SK-N-SH (cell line): ENCODE measurements at regions not wholly inside any gene's neighbourhood (a gene's known extent, or its start where the extent isn't known, plus 50 kb on each side); places are given as distances from the start of the nearest gene placed in this dataset.

ENCODE experiments used
- CTCF ChIA-PET: fragments of 300-600, 350-600 bp; formaldehyde crosslinking; extraction: SDS; loops from one replicate; lab custom pipeline; 2021; lab: Yijun Ruan, JAX
- POLR2A ChIA-PET: fragments of 350-600 bp; sonication (Branson Sonifier 250); formaldehyde crosslinking; extraction: SDS; loops from one replicate; lab custom pipeline; 2020; ENCODE audit warnings: antibody characterized with exemption, inconsistent platforms; lab: Yijun Ruan, JAX
- DNase-seq: peaks from one replicate; pipeline ENCODE4 v3.0.0; 2012
- H2AFZ ChIP-seq: fragments of 200-600 bp; sonication (generic); 2 replicates; pipeline ENCODE4 v1.8.1; 2016; ENCODE audit warnings: antibody characterized with exemption, mild to moderate bottlenecking, low read depth
- H3F3A ChIP-seq: fragments of 200-600 bp; sonication (generic); replicated peaks from 2 replicates; pipeline ENCODE3; 2016; ENCODE audit warnings: antibody characterized with exemption, mild to moderate bottlenecking; ENCODE audit not compliant: insufficient read depth
- H3K27ac ChIP-seq, 2 experiments: fragments of 200-500 bp in 1 of 2; fragments of 200-600 bp in 1 of 2; sonication (Bioruptor generic) in 1 of 2; sonication (generic), shearing (Covaris generic) in 1 of 2; 2 replicates each; pipeline versions ENCODE4 v1.5.1 to v1.6.1; 2014 to 2016; ENCODE audit warnings: low read depth in 2 of 2, inconsistent platforms in 1 of 2, low read length in 1 of 2, mild to moderate bottlenecking in 1 of 2, mixed read lengths in 1 of 2
- H3K27me3 ChIP-seq: fragments of 200-600 bp; sonication (generic), shearing (Covaris generic); 2 replicates; pipeline ENCODE4 v1.6.1; 2016; ENCODE audit warnings: mixed run types; ENCODE audit not compliant: insufficient read depth
- H3K36me3 ChIP-seq, 2 experiments: fragments of 200-500 bp in 1 of 2; fragments of 200-600 bp in 1 of 2; sonication (Bioruptor generic) in 1 of 2; sonication (generic) in 1 of 2; replicated peaks in 1 of 2; 2 replicates each; pipeline versions ENCODE3 to v1.5.1; 2014 to 2016; ENCODE audit warnings: low read length in 1 of 2, mild to moderate bottlenecking in 1 of 2; ENCODE audit not compliant: insufficient read depth in 2 of 2, control insufficient read depth in 1 of 2
- H3K4me1 ChIP-seq, 2 experiments: fragments of 200-500 bp in 1 of 2; fragments of 200-600 bp in 1 of 2; sonication (Bioruptor generic) in 1 of 2; sonication (generic), shearing (Covaris generic) in 1 of 2; 2 replicates each; pipeline versions ENCODE4 v1.5.1 to v1.6.1; 2014 to 2016; ENCODE audit warnings: low read depth in 1 of 2, low read length in 1 of 2, mixed run types in 1 of 2; ENCODE audit not compliant: insufficient read depth in 2 of 2, control insufficient read depth in 1 of 2
- H3K4me2 ChIP-seq: fragments of 200-600 bp; sonication (generic), shearing (Covaris generic); 2 replicates; pipeline ENCODE4 v1.6.1; 2017; ENCODE audit warnings: mixed run types
- H3K4me3 ChIP-seq, 2 experiments: fragments of 200-500 bp in 1 of 2; fragments of 200-600 bp in 1 of 2; sonication (Bioruptor generic) in 1 of 2; sonication (generic), shearing (Covaris generic) in 1 of 2; 2 replicates each; pipeline versions ENCODE4 v1.5.1 to v1.8.1; 2014 to 2016; ENCODE audit warnings: low read depth in 2 of 2, inconsistent platforms in 1 of 2, low read length in 1 of 2, mild to moderate bottlenecking in 1 of 2, mixed read lengths in 1 of 2, moderate library complexity in 1 of 2
- H3K79me2 ChIP-seq: fragments of 200-600 bp; sonication (generic); 2 replicates; pipeline ENCODE4 v1.8.1; 2017; ENCODE audit warnings: mild to moderate bottlenecking; ENCODE audit not compliant: insufficient read depth
- H3K9ac ChIP-seq: fragments of 200-600 bp; sonication (generic); 2 replicates; pipeline ENCODE4 v1.6.1; 2017; ENCODE audit warnings: mixed run types
- H3K9me2 ChIP-seq: fragments of 200-600 bp; sonication (generic); 2 replicates; pipeline ENCODE4 v1.6.1; 2017; ENCODE audit warnings: mixed run types
- H3K9me3 ChIP-seq: fragments of 200-600 bp; sonication (generic); 2 replicates; pipeline ENCODE4 v1.6.1; 2017; ENCODE audit warnings: mixed run types, mild to moderate bottlenecking, moderate library complexity
- H4K20me1 ChIP-seq: fragments of 200-600 bp; sonication (generic); 2 replicates; pipeline ENCODE4 v1.6.1; 2017; ENCODE audit warnings: mild to moderate bottlenecking, mixed run types; ENCODE audit not compliant: insufficient read depth
- CHD2 ChIP-seq: fragments of 150-350 bp; IDR thresholded peaks from 2 replicates; pipeline ENCODE4 v1.6.1; 2018; ENCODE audit warnings: low read length; ENCODE audit not compliant: partially characterized antibody
- ELF1 ChIP-seq: IDR thresholded peaks from 2 replicates; pipeline ENCODE4 v1.4.0; 2012
- FOSL2 ChIP-seq: IDR thresholded peaks from 2 replicates; pipeline ENCODE4 v1.4.0; 2012; ENCODE audit warnings: low read depth, mild to moderate bottlenecking, moderate library complexity, borderline replicate concordance
- FOXJ3 ChIP-seq: sonication (generic); formaldehyde crosslinking; IDR thresholded peaks from 2 replicates; pipeline ENCODE4 v1.5.1; 2020; ENCODE audit warnings: mild to moderate bottlenecking, missing genetic modification reagents
- IRF3 ChIP-seq: fragments of 150-350 bp; IDR thresholded peaks from 2 replicates; pipeline ENCODE4 v1.6.1; 2016; ENCODE audit warnings: mild to moderate bottlenecking, low read depth, low read length
- JUND ChIP-seq: IDR thresholded peaks from 2 replicates; pipeline ENCODE4 v1.4.0; 2012
- NRF1 ChIP-seq: IDR thresholded peaks from 2 replicates; pipeline ENCODE4 v1.6.1; 2012; ENCODE audit warnings: low read depth, mild to moderate bottlenecking, low read length
- PBX3 ChIP-seq: IDR thresholded peaks from 2 replicates; pipeline ENCODE4; 2012
- POLR2AphosphoS5 ChIP-seq: IDR thresholded peaks from 2 replicates; pipeline ENCODE4 v1.6.1; 2012; ENCODE audit warnings: low read depth, low read length
- RCOR1 ChIP-seq: fragments of 150-350 bp; IDR thresholded peaks from 2 replicates; pipeline ENCODE4 v1.6.1; 2017; ENCODE audit warnings: antibody characterized with exemption, low read length
- RFX5 ChIP-seq: IDR thresholded peaks from 2 replicates; pipeline ENCODE4 v1.6.1; 2012; ENCODE audit warnings: mild to moderate bottlenecking, improper control_type of control experiment, low read length
- SIN3A ChIP-seq: IDR thresholded peaks from 2 replicates; pipeline ENCODE4 v1.6.1; 2012; ENCODE audit warnings: low read depth, mild to moderate bottlenecking, low read length, moderate library complexity, borderline replicate concordance
- SMC3 ChIP-seq: IDR thresholded peaks from 2 replicates; pipeline ENCODE4 v1.6.1; 2012; ENCODE audit warnings: low read depth, low read length, improper control_type of control experiment
- TEAD4 ChIP-seq: IDR thresholded peaks from 2 replicates; pipeline ENCODE4 v1.4.0; 2012; ENCODE audit warnings: mild to moderate bottlenecking, borderline replicate concordance; ENCODE audit not compliant: insufficient read depth
- YY1 ChIP-seq: IDR thresholded peaks from 2 replicates; pipeline ENCODE4 v1.4.0; 2012; ENCODE audit warnings: low read depth, mild to moderate bottlenecking
- ZBTB33 ChIP-seq: IDR thresholded peaks from 2 replicates; pipeline ENCODE4 v1.4.0; 2012; ENCODE audit warnings: low read depth, borderline replicate concordance
- WGBS: methylation state at CpG from one replicate; pipeline ENCODE4 v1.1.6; 2017; ENCODE audit warnings: low lambda C conversion rate; 5-methylcytosine and 5-hydroxymethylcytosine counted together
- TF ChIP-seq, protein P1 (sequence below): IDR thresholded peaks from 2 replicates; pipeline ENCODE4 v1.4.0; 2012; ENCODE audit warnings: low read depth, borderline replicate concordance
- TF ChIP-seq, protein P2 (sequence below): IDR thresholded peaks from 2 replicates; pipeline ENCODE4 v1.4.0; 2012; ENCODE audit warnings: low read depth

DNA sequence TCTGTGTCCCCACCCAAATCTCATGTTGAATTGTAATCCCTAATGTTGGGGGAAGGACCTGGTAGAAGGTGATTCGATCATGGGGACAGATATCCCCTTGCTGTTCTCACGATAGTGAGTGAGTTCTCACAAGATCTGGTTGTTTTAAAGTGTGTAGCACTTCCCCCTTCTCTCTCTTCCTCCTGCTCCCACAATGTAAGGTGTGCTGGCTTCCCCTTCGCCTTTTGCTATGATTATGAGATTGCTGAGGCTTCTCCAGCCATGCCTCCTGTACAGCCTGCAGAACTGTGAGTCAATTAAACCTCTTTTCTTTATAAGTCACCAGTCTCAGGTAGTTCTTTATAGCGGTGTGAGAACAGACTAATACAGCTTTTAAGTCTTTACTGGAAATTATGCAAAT, 193.3 kb upstream of the RBBP8 start:
- H4K20me1 ChIP-seq = no peaks in the 10 kb centered on the region
- no peak for DNase-seq
- ChIA-PET POLR2A (no interaction called here), CTCF (no interaction called here)
- no peaks in the 10 kb centered on the region for H3F3A ChIP-seq
- H3K9me2 ChIP-seq = no peaks in the 10 kb centered on the region
- TF ChIP-seq SMC3 (no peak), FOXJ3 (CRISPR knock-in tag) (no peak), YY1 (no peak), RCOR1 (no peak), CHD2 (no peak), POLR2AphosphoS5 (no peak), FOSL2 (no peak), JUND (no peak), TEAD4 (no peak), ELF1 (no peak), IRF3 (no peak), SIN3A (no peak), RFX5 (no peak), NRF1 (no peak), ZBTB33 (no peak), PBX3 (no peak)
- TF ChIP-seq, protein P1, sequence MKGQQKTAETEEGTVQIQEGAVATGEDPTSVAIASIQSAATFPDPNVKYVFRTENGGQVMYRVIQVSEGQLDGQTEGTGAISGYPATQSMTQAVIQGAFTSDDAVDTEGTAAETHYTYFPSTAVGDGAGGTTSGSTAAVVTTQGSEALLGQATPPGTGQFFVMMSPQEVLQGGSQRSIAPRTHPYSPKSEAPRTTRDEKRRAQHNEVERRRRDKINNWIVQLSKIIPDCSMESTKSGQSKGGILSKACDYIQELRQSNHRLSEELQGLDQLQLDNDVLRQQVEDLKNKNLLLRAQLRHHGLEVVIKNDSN = no peak
- TF ChIP-seq, protein P2, sequence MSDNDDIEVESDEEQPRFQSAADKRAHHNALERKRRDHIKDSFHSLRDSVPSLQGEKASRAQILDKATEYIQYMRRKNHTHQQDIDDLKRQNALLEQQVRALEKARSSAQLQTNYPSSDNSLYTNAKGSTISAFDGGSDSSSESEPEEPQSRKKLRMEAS = no peak
- no peaks in the 10 kb centered on the region; the same call in 1 of the 2 replicates for H3K9me3 ChIP-seq
- H3K79me2 ChIP-seq = no peaks in the 10 kb centered on the region
- H3K4me1 ChIP-seq = no peaks in the 10 kb centered on the region
- no peak overlapping the region for H3K4me2 ChIP-seq
- no peak overlapping the region for H3K4me3 ChIP-seq
- WGBS = 31% methylated on average over 4 of the region's 4 CpGs
- H3K27me3 ChIP-seq = no peaks in the 10 kb centered on the region; the same call in 1 of the 2 replicates
- no peak overlapping the region for H3K9ac ChIP-seq
- H2AFZ ChIP-seq = no peak overlapping the region
- no peak overlapping the region for H3K27ac ChIP-seq
- no peaks in the 10 kb centered on the region for H3K36me3 ChIP-seq
